B cell (primary cell): ENCODE measurements at regions not wholly inside any gene's neighbourhood (a gene's known extent, or its start where the extent isn't known, plus 50 kb on each side); places are given as distances from the start of the nearest gene placed in this dataset.

Experiments used
- ATAC-seq: fragments of 200-7000 bp; cut with Tn5 transposase; one replicate; pipeline ENCODE4 v1.10.0; 2021; ENCODE audit warnings: low read depth, mild to moderate bottlenecking, moderate number of reproducible peaks, moderate library complexity
- CTCF ChIA-PET: fragments of 350-600 bp; sonication (Branson Sonifier 250); formaldehyde crosslinking; loops from one replicate; lab custom pipeline; 2021; ENCODE audit warnings: antibody characterized with exemption, inconsistent platforms; lab: Charles Lee
- POLR2A ChIA-PET: fragments of 350-600 bp; sonication (Branson Sonifier 250); formaldehyde crosslinking; loops from one replicate; lab custom pipeline; 2021; ENCODE audit warnings: antibody characterized with exemption; lab: Charles Lee
- DNase-seq: peaks from one replicate; pipeline ENCODE4 v3.0.0; 2013
- H2AFZ ChIP-seq: 2 replicates; pipeline ENCODE4 v1.6.1; 2012; ENCODE audit warnings: mild to moderate bottlenecking, low read depth, low read length; ENCODE audit not compliant: insufficient read depth, poor library complexity, severe bottlenecking
- H3K27ac ChIP-seq, 2 donors: 1 replicate in 1 of 2; 2 replicates in 1 of 2; pipeline ENCODE4 v1.5.1; 2012 to 2013; ENCODE audit warnings: low read length in 2 of 2, mild to moderate bottlenecking in 2 of 2, moderate library complexity in 1 of 2
- H3K27me3 ChIP-seq, 4 experiments: fragments of 200-600 bp in 1 of 4; sonication (generic) in 1 of 4; replicated peaks in 1 of 4; 1 replicate in 2 of 4; 2 replicates in 2 of 4; pipeline versions ENCODE4 v1.6.1 to v1.7.0; 2013 to 2016; ENCODE audit warnings: low read length in 3 of 4, mild to moderate bottlenecking in 2 of 4, mixed read lengths in 1 of 4, moderate library complexity in 1 of 4; ENCODE audit not compliant: insufficient read depth in 4 of 4, control insufficient read depth in 3 of 4; ENCODE audit errors: control extremely low read depth in 1 of 4
- H3K36me3 ChIP-seq, 2 experiments: replicated peaks in 1 of 2; 1 replicate in 1 of 2; 2 replicates in 1 of 2; pipeline versions ENCODE4 v1.6.1 to v1.7.1; 2013; ENCODE audit warnings: low read length in 1 of 2; ENCODE audit not compliant: insufficient read depth in 2 of 2, control insufficient read depth in 1 of 2; ENCODE audit errors: control extremely low read depth in 1 of 2, extremely low read depth in 1 of 2
- H3K4me1 ChIP-seq, 2 donors: fragments of 200-600 bp in 1 of 2; sonication (generic) in 1 of 2; 1 replicate in 1 of 2; 2 replicates in 1 of 2; pipeline versions ENCODE4 v1.5.1 to v1.6.1; 2013 to 2017; ENCODE audit warnings: low read length in 2 of 2; ENCODE audit not compliant: control insufficient read depth in 2 of 2, insufficient read depth in 2 of 2
- H3K4me2 ChIP-seq: replicated peaks from 2 replicates; pipeline ENCODE3; 2012; ENCODE audit warnings: mild to moderate bottlenecking, low read depth, low read length; ENCODE audit not compliant: poor library complexity, severe bottlenecking
- H3K4me3 ChIP-seq, 5 experiments: fragments of 200-600 bp in 1 of 5; sonication (generic) in 1 of 5; 1 replicate in 3 of 5; 2 replicates in 2 of 5; pipeline versions ENCODE4 v1.5.1 to v1.7.0; 2011 to 2016; ENCODE audit warnings: low read length in 4 of 5, mild to moderate bottlenecking in 4 of 5, low read depth in 2 of 5, control low read depth in 1 of 5, moderate library complexity in 1 of 5; ENCODE audit not compliant: insufficient read depth in 1 of 5; ENCODE audit errors: control extremely low read depth in 1 of 5, extremely low read depth in 1 of 5
- H3K79me2 ChIP-seq: fragments of 200-600 bp; sonication (generic); one replicate; pipeline ENCODE4 v1.6.0; 2016; ENCODE audit warnings: low read length; ENCODE audit not compliant: control insufficient read depth, insufficient read depth
- H3K9ac ChIP-seq: fragments of 200-600 bp; sonication (generic); 2 replicates; pipeline ENCODE4 v1.6.1; 2017; ENCODE audit warnings: mild to moderate bottlenecking, low read length, moderate library complexity
- H3K9me3 ChIP-seq, 3 donors: one replicate each; pipeline versions ENCODE4 v1.6.1 to v1.7.1; 2013; ENCODE audit warnings: low read length in 2 of 3; ENCODE audit not compliant: control insufficient read depth in 2 of 3, insufficient read depth in 1 of 3; ENCODE audit errors: control extremely low read depth in 1 of 3
- H4K20me1 ChIP-seq: 2 replicates; pipeline ENCODE4 v1.6.0; 2012; ENCODE audit warnings: mild to moderate bottlenecking, low read length; ENCODE audit not compliant: insufficient read depth, control insufficient read depth, poor library complexity, severe bottlenecking
- H3K27ac Mint-ChIP-seq: one replicate; pipeline ENCODE4 v1.8.0; 2021; ENCODE audit warnings: mixed read lengths
- H3K27me3 Mint-ChIP-seq: one replicate; pipeline ENCODE4 v1.8.0; 2021; ENCODE audit warnings: mixed read lengths
- H3K4me1 Mint-ChIP-seq: one replicate; pipeline ENCODE4 v1.8.0; 2021; ENCODE audit warnings: mixed read lengths
- H3K4me3 Mint-ChIP-seq: one replicate; pipeline ENCODE4 v1.8.0; 2021; ENCODE audit warnings: mixed read lengths
- H3K9me3 Mint-ChIP-seq: one replicate; pipeline ENCODE4 v1.8.0; 2022; ENCODE audit warnings: mixed read lengths; ENCODE audit not compliant: insufficient read depth
- CTCF ChIP-seq: fragments of 200-600 bp; IDR thresholded peaks from one replicate; pipeline ENCODE4 v1.8.0; 2022; ENCODE audit warnings: antibody characterized with exemption, mild to moderate bottlenecking
- EZH2 ChIP-seq: IDR thresholded peaks from 2 replicates; pipeline ENCODE4 v1.6.1; 2012; ENCODE audit warnings: borderline replicate concordance, low read depth, mild to moderate bottlenecking, moderate library complexity, low read length; ENCODE audit not compliant: insufficient read depth, poor library complexity, severe bottlenecking
- WGBS: methylation state at CpG from one replicate; pipeline ENCODE4 v1.1.5; 2013; ENCODE audit warnings: missing lambda C conversion rate; ENCODE audit not compliant: insufficient coverage; 5-methylcytosine and 5-hydroxymethylcytosine counted together
- intact Hi-C: fragments of 100-400 bp; cut with micrococcal nuclease; formaldehyde crosslinking; loops from one replicate; pipeline ENCODE4 v1.10.0; 2022

DNA sequence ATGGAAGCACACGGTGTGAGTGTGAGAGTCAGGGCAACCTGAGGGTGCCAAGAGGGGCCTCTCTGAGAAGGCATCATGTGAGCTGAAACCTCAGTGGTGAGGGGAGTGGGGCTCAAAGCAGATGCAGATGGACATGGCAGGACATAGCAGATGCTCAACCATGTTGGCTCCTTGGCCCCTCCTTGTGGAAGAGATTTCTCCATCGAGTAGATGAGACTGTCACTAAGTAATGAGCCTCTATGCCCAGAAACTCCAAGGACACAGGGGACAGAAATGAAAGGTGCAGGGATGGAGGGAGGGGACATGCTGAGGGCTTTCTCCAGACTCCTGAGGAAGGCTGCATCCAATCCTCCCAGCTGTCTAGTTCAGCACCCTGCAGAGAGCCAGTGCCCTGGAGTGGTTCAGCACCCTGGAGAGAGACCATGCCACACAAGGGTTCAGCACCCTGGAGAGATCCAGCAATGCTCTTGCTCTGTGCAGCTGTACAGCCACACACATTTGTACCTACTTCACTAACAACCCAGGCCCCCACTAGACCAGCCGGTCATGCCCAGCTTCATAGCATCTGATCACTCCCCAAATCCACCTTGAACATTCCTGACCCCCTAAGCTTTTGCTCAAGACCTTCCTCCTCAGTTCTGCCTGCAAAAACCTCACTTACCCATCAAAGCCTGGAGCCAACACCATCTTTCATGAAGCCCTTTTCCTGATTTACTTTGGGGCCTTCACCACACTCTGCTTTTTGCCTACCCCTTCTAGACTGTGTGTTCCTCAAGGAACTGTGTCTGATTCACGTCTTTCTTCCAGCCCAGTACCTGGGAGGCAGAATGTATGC is 252.0 kb downstream of the CTTN start:
- Histone ChIP-seq H3K27ac (no peak overlapping the region), H3K27me3 (peaks cover 0 to 3% (median 0%) of the 10 kb centered on the region in 4 experiments), H3K9ac (no peak overlapping the region), H3K36me3 (no peaks in the 10 kb centered on the region), H3K79me2 (no peaks in the 10 kb centered on the region), H3K4me2 (no peak overlapping the region), H2AFZ (no peak overlapping the region), H3K4me1 (no peaks in the 10 kb centered on the region), H4K20me1 (no peaks in the 10 kb centered on the region), H3K9me3 (peaks cover 0 to 6% (median 0%) of the 10 kb centered on the region in 3 donors), H3K4me3 (no peak overlapping the region)
- CTCF ChIA-PET = no interaction called here
- ATAC-seq (no peak), DNase-seq (peak; percentile 13)
- TF ChIP-seq CTCF (no peak), EZH2 (no peak)
- Mint-ChIP-seq H3K27me3 (peaks cover 13% of the 10 kb centered on the region), H3K27ac (no peak overlapping the region), H3K4me1 (no peaks in the 10 kb centered on the region), H3K9me3 (peaks cover 3% of the 10 kb centered on the region), H3K4me3 (no peak overlapping the region)
- WGBS = 61% methylated on average over 2 of the region's 4 CpGs
- POLR2A ChIA-PET = no interaction called here
- intact Hi-C loops = no loop called here

- Histone ChIP-seq H4K20me1 (no peaks in the 10 kb centered on the region), H3K9me3 (peaks cover 0 to 6% (median 0%) of the 10 kb centered on the region in 3 donors), H3K79me2 (no peaks in the 10 kb centered on the region), H2AFZ (no peak overlapping the region), H3K36me3 (no peaks in the 10 kb centered on the region), H3K9ac (no peak overlapping the region), H3K4me2 (no peak overlapping the region), H3K4me1 (no peaks in the 10 kb centered on the region), H3K4me3 (no peak overlapping the region), H3K27ac (no peak overlapping the region), H3K27me3 (peaks cover 0 to 3% (median 0%) of the 10 kb centered on the region in 4 experiments)
- no peak overlapping the region for H3K27ac Mint-ChIP-seq
- peaks cover 3% of the 10 kb centered on the region for H3K9me3 Mint-ChIP-seq
- H3K4me3 Mint-ChIP-seq = no peak overlapping the region
- DNase-seq = no peak
- POLR2A ChIA-PET = no interaction called here
- ATAC-seq = no peak
- TF ChIP-seq EZH2 (no peak), CTCF (no peak)
- peaks cover 11% of the 10 kb centered on the region for H3K27me3 Mint-ChIP-seq
- CTCF ChIA-PET = no interaction called here
- no peaks in the 10 kb centered on the region for H3K4me1 Mint-ChIP-seq
- WGBS = 94% methylated on average over 6 of the region's 7 CpGs
- intact Hi-C loops = no loop called here
Measured at GRCh38 chr11:70651031-70651430, 252.7 kb downstream of the CTTN start.
